ENCODE measurements at regions not wholly inside any gene's neighbourhood (a gene's known extent, or its start where the extent isn't known, plus 50 kb on each side); places are given as distances from the start of the nearest gene placed in this dataset.

GRCh38 chr5:92180391-92180790 is 797.3 kb upstream of the ARRDC3 start:
- DNase-seq (no peak), ATAC-seq (no peak)
- no peaks in the 10 kb centered on the region for H3K9me3 ChIP-seq
- H3K27ac ChIP-seq, result no peak overlapping the region
- intact Hi-C loops (cut with DNase I), result no loop called here
- no peaks in the 10 kb centered on the region for H3K27me3 ChIP-seq
- TF ChIP-seq, protein P1, sequence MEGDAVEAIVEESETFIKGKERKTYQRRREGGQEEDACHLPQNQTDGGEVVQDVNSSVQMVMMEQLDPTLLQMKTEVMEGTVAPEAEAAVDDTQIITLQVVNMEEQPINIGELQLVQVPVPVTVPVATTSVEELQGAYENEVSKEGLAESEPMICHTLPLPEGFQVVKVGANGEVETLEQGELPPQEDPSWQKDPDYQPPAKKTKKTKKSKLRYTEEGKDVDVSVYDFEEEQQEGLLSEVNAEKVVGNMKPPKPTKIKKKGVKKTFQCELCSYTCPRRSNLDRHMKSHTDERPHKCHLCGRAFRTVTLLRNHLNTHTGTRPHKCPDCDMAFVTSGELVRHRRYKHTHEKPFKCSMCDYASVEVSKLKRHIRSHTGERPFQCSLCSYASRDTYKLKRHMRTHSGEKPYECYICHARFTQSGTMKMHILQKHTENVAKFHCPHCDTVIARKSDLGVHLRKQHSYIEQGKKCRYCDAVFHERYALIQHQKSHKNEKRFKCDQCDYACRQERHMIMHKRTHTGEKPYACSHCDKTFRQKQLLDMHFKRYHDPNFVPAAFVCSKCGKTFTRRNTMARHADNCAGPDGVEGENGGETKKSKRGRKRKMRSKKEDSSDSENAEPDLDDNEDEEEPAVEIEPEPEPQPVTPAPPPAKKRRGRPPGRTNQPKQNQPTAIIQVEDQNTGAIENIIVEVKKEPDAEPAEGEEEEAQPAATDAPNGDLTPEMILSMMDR (IDR thresholded peaks at IDR 0.05), result no peak
- H3K36me3 ChIP-seq, result no peaks in the 10 kb centered on the region
- no peaks in the 10 kb centered on the region for H3K4me1 ChIP-seq
- no peak overlapping the region for H3K4me3 ChIP-seq

GRCh38 chr5:92179651-92180050 is 796.5 kb upstream of the ARRDC3 start:
- no peaks in the 10 kb centered on the region for H3K9me3 ChIP-seq
- no peak overlapping the region for H3K4me3 ChIP-seq
- TF ChIP-seq, protein P1 (IDR thresholded peaks at IDR 0.05), result no peak
- no peaks in the 10 kb centered on the region for H3K4me1 ChIP-seq
- no peaks in the 10 kb centered on the region for H3K36me3 ChIP-seq
- H3K27ac ChIP-seq, result no peak overlapping the region
- H3K27me3 ChIP-seq, result no peaks in the 10 kb centered on the region
- ATAC-seq, result no peak
- intact Hi-C loops (cut with DNase I), result no loop called here
- 52 to 69% methylated on average over 1 of the region's 1 CpG for WGBS, 2 donors
- no peak for DNase-seq

- ATAC-seq, result no peak
- no peak overlapping the region for H3K27ac ChIP-seq
- no peaks in the 10 kb centered on the region for H3K4me1 ChIP-seq
- no peaks in the 10 kb centered on the region for H3K27me3 ChIP-seq
- H3K36me3 ChIP-seq, result no peaks in the 10 kb centered on the region
- no peak for DNase-seq
- WGBS, 2 donors, result 35 to 43% methylated on average over 1 of the region's 1 CpG
- no peak overlapping the region for H3K4me3 ChIP-seq
- intact Hi-C loops (cut with DNase I), result no loop called here
- no peaks in the 10 kb centered on the region for H3K9me3 ChIP-seq
- TF ChIP-seq, protein P1 (IDR thresholded peaks at IDR 0.05), result no peak
Measured at GRCh38 chr5:92177926-92178487, 794.9 kb upstream of the ARRDC3 start.

DNA sequence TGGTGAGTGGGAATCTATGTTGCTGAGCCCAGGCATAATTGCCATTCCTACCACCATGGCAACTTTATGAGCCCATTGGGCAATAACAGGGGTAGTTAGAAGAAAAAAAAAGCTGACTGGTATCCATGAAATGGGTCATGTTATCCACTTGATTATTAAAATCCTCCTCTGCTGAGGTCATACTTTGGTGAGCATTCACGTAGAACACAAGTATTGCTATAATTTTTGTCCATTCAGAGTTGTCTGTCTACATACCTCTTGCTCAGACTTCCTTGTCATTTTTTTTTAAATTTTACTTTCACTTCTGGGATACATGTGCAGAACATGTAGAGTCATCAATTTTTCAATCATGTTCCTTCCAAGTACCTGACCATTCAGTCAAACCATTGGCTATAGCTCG is 780.8 kb upstream of the ARRDC3 start:
- no peaks in the 10 kb centered on the region for H3K27me3 ChIP-seq
- intact Hi-C loops (cut with DNase I), result no loop called here
- no peak for DNase-seq
- TF ChIP-seq, protein P1 (IDR thresholded peaks at IDR 0.05), result no peak
- 75 to 80% methylated on average over 2 of the region's 2 CpGs for WGBS, 2 donors
- no peaks in the 10 kb centered on the region for H3K9me3 ChIP-seq
- no peak overlapping the region for H3K27ac ChIP-seq
- no peaks in the 10 kb centered on the region for H3K4me1 ChIP-seq
- H3K36me3 ChIP-seq, result no peaks in the 10 kb centered on the region
- no peak for ATAC-seq
- no peak overlapping the region for H3K4me3 ChIP-seq

All from heart right ventricle (tissue), 16 donors.